Peyer's patch (tissue), 4 donors: ENCODE measurements at regions not wholly inside any gene's neighbourhood (a gene's known extent, or its start where the extent isn't known, plus 50 kb on each side); places are given as distances from the start of the nearest gene placed in this dataset.

Experiments
- DNase-seq, 3 donors: peaks; one replicate each; pipeline ENCODE4 v3.0.0-alpha.2; 2017 to 2019
- H3K27ac ChIP-seq, 4 donors: fragments of 200-600 bp; sonication (generic); one replicate each; pipeline ENCODE4 v1.5.1; 2016 to 2019
- H3K27me3 ChIP-seq, 2 donors: fragments of 200-600 bp; sonication (generic); one replicate each; pipeline ENCODE4 v1.5.1; 2019
- H3K36me3 ChIP-seq, 3 donors: fragments of 200-600 bp; sonication (generic); one replicate each; pipeline ENCODE4 v1.5.1; 2016 to 2019
- H3K4me1 ChIP-seq, 4 donors: fragments of 200-600 bp; sonication (generic); one replicate each; pipeline ENCODE4 v1.5.1; 2016 to 2019
- H3K4me3 ChIP-seq, 4 donors: fragments of 200-600 bp; sonication (generic); 1 replicate in 3 of 4; 2 replicates in 1 of 4; pipeline ENCODE4 v1.5.1; 2016 to 2019; ENCODE audit warnings: mild to moderate bottlenecking in 1 of 4
- H3K9me3 ChIP-seq, 4 donors: fragments of 200-600 bp; sonication (generic); one replicate each; pipeline ENCODE4 v1.5.1; 2016 to 2019; ENCODE audit warnings: mild to moderate bottlenecking in 1 of 4
- CTCF ChIP-seq, 6 experiments: fragments of 450-650 bp in 4 of 6; fragments of 200-600 bp in 2 of 6; sonication (generic) in 1 of 6; IDR thresholded peaks; one replicate each; pipeline ENCODE4 v1.5.1; 2017 to 2019; ENCODE audit warnings: antibody characterized with exemption in 6 of 6, mild to moderate bottlenecking in 3 of 6, moderate library complexity in 1 of 6
- POLR2A ChIP-seq, 2 donors: fragments of 450-650 bp; IDR thresholded peaks; one replicate each; pipeline ENCODE4 v1.5.1; 2017; ENCODE audit warnings: antibody characterized with exemption in 2 of 2, mild to moderate bottlenecking in 2 of 2, moderate library complexity in 2 of 2

GRCh38 chr17:12438813-12439586 is 226.7 kb upstream of the MYOCD start:
- no peak for DNase-seq
- TF ChIP-seq POLR2A (IDR thresholded peaks at IDR 0.05) (no peak), CTCF (IDR thresholded peaks at IDR 0.05) (no peak)
- Histone ChIP-seq H3K27me3 (no peaks in the 10 kb centered on the region), H3K4me1 (no peaks in the 10 kb centered on the region), H3K27ac (no peak overlapping the region), H3K36me3 (no peaks in the 10 kb centered on the region), H3K9me3 (no peaks in the 10 kb centered on the region), H3K4me3 (no peak overlapping the region)

DNA sequence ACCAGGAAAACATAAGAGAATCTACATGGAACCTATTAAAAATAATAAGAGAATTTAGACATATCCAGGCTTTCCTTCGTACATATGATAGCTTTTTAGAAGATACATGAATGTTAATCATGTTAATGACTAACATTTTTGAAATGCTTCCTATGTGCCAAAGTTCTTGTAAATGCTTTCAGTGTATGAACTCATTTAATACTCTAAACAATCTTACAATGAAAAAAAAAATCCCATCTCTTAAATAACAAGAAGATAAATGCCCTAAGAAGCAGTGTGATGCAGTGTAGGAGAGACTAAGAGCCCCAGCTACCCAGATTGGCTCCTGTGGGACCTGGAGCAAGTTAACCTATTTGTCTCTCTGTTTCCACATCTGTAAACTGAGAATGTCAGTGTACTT is 220.4 kb upstream of the MYOCD start:
- Histone ChIP-seq H3K36me3 (no peaks in the 10 kb centered on the region), H3K4me3 (no peak overlapping the region), H3K4me1 (no peaks in the 10 kb centered on the region), H3K27me3 (no peaks in the 10 kb centered on the region), H3K9me3 (no peaks in the 10 kb centered on the region), H3K27ac (no peak overlapping the region)
- TF ChIP-seq CTCF (IDR thresholded peaks at IDR 0.05), result no peak
- DNase-seq, result no peak

DNA sequence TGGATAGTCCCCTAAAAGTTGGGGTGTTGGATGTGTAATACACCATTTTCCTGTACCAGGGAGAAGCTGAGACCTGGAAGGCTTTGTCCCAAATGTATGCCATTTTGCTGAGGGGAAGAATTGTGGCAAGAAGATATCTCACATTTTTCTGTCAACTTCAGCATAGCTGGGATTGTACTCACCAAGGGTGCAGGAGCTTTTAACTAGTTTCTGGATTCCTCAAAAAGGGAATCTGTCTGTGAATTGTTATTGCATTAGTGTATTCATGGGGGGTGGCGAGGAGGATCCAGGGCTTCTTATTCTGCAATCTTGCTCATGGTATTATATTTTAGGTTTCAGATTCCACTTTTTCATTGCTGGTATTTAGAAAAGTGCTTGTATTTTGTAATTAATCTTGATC is 208.2 kb upstream of the MYOCD start:
- TF ChIP-seq CTCF (IDR thresholded peaks at IDR 0.05) (no peak), POLR2A (IDR thresholded peaks at IDR 0.05) (no peak)
- Histone ChIP-seq H3K27me3 (no peaks in the 10 kb centered on the region), H3K36me3 (no peaks in the 10 kb centered on the region), H3K27ac (no peak overlapping the region), H3K4me3 (no peak overlapping the region), H3K9me3 (peaks cover 0 to 6% (median 0%) of the 10 kb centered on the region in 4 donors), H3K4me1 (no peaks in the 10 kb centered on the region)
- no peak for DNase-seq

DNA sequence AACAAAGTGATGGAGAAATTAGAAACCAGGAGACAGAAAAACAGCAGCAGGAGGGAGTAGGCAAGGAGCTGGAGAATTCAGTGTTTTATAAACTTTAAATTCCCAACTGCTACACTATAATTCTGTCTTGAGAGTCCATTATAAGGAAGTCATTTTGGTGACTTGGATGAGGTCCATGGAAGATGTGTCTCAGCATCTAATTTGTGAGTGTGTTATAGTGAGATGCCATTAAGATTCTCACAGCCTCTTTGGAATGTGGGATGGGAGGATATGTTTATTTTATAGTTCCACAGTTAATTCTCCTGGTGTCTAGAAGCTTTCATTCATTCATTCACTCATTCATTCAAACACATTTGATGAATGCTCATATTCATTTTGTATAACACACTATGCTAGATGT is 206.0 kb upstream of the MYOCD start:
- TF ChIP-seq CTCF (IDR thresholded peaks at IDR 0.05), result no peak
- TF ChIP-seq POLR2A (IDR thresholded peaks at IDR 0.05), result no peak
- Histone ChIP-seq H3K4me3 (no peak overlapping the region), H3K27ac (peak overlapping the region in 1 of 4 donors; percentile 12), H3K4me1 (no peaks in the 10 kb centered on the region), H3K36me3 (no peaks in the 10 kb centered on the region), H3K27me3 (no peaks in the 10 kb centered on the region), H3K9me3 (peaks cover 0 to 6% (median 0%) of the 10 kb centered on the region in 4 donors)
- no peak for DNase-seq

DNA sequence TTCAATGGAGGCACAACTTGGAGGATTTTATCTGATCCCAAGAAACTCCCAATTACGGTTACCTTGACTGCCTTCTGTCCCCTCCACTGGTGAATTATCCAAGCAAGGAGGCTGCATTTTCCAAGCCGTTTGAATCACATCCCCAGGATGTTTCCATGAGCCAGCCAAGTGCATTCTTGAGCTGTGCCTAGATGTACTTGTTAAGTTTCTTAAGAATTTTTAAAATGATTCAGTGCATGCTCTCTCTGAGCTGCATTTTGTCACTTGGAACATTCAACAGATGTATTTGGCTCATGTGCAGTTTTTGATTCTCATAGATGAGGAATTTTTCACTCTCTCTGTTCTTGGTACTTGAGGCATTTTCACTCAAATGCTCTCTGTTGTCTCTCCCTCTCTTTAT is 202.6 kb upstream of the MYOCD start:
- Histone ChIP-seq H3K36me3 (no peaks in the 10 kb centered on the region), H3K27me3 (no peaks in the 10 kb centered on the region), H3K27ac (peak overlapping the region in 1 of 4 donors; percentile 36), H3K9me3 (no peaks in the 10 kb centered on the region), H3K4me1 (no peaks in the 10 kb centered on the region), H3K4me3 (no peak overlapping the region)
- TF ChIP-seq POLR2A (IDR thresholded peaks at IDR 0.05) (no peak), CTCF (IDR thresholded peaks at IDR 0.05) (no peak)
- no peak for DNase-seq
